ENCODE measurements at regions not wholly inside any gene's neighbourhood (a gene's known extent, or its start where the extent isn't known, plus 50 kb on each side); places are given as distances from the start of the nearest gene placed in this dataset.

GRCh38 chr22:47372596-47373385 lies 610.3 kb downstream of the TBC1D22A start:
- TF ChIP-seq EZH2 (IDR thresholded peaks at IDR 0.05; ENCODE audit: insufficient read depth, poor library complexity, severe bottlenecking) (no peak), EZH2phosphoT487 (IDR thresholded peaks at IDR 0.05; ENCODE audit: insufficient read depth, low read depth) (no peak)
